AG04450 (cell line): ENCODE measurements at regions not wholly inside any gene's neighbourhood (a gene's known extent, or its start where the extent isn't known, plus 50 kb on each side); places are given as distances from the start of the nearest gene placed in this dataset.
A peak's percentile ranks its signal among the peaks of the same experiment; 100 is the strongest.
"Not testable (repeated sequence)": the region's sequence is repeated elsewhere in the genome, so short reads cannot be mapped to it uniquely, and the experiment has no call there.

Experiments used
- CTCF ChIA-PET: fragments of 300-600, 350-600 bp; formaldehyde crosslinking; extraction: SDS; loops from one replicate; lab custom pipeline; 2022; ENCODE audit warnings: antibody characterized with exemption, inconsistent platforms; lab: Charles Lee
- POLR2A ChIA-PET: fragments of 350-600 bp; formaldehyde crosslinking; extraction: SDS; loops from one replicate; lab custom pipeline; 2021; ENCODE audit warnings: antibody characterized with exemption, inconsistent platforms; lab: Yijun Ruan, JAX
- DNase-seq: peaks from one replicate; pipeline ENCODE4 v3.0.0-alpha.2; 2011; ENCODE audit warnings: low read depth, low spot score
- H3K27ac ChIP-seq: one replicate; pipeline ENCODE4 v1.5.1; 2012; ENCODE audit warnings: low read depth, low read length, control low read depth
- H3K27me3 ChIP-seq: one replicate; pipeline ENCODE4 v1.6.0; 2012; ENCODE audit warnings: low read length; ENCODE audit not compliant: control insufficient read depth, insufficient read depth
- H3K4me3 ChIP-seq: 2 replicates; pipeline ENCODE4 v1.5.1; 2011; ENCODE audit warnings: mild to moderate bottlenecking, low read depth, low read length, control low read depth
- H3K9me3 ChIP-seq: 2 replicates; pipeline ENCODE4 v1.5.1; 2012; ENCODE audit warnings: low read length; ENCODE audit not compliant: control insufficient read depth, insufficient read depth

DNA sequence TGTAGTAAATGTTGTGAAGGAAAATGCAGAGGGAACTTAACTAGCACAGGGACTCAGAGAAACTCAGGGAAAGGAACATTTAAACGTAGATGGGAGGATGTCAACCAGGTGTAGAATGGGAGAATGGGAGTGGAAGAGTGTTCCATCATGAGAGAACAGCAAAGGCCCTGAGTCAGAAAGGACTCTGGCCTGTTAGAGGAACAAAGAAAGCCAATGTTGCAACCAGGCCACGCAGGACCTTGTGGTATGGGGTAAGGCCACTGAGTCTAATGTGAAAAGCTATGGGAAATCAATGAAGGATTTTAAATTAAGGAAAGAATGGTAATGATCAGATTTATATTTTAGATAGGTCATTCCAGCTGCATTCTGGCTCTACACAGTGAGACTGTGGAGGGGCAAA is 76.6 kb upstream of the NBPF26 start:
- H3K27ac ChIP-seq, H3K27me3 ChIP-seq, POLR2A ChIA-PET, DNase-seq, H3K4me3 ChIP-seq, H3K9me3 ChIP-seq, CTCF ChIA-PET: not testable (repeated sequence)

DNA sequence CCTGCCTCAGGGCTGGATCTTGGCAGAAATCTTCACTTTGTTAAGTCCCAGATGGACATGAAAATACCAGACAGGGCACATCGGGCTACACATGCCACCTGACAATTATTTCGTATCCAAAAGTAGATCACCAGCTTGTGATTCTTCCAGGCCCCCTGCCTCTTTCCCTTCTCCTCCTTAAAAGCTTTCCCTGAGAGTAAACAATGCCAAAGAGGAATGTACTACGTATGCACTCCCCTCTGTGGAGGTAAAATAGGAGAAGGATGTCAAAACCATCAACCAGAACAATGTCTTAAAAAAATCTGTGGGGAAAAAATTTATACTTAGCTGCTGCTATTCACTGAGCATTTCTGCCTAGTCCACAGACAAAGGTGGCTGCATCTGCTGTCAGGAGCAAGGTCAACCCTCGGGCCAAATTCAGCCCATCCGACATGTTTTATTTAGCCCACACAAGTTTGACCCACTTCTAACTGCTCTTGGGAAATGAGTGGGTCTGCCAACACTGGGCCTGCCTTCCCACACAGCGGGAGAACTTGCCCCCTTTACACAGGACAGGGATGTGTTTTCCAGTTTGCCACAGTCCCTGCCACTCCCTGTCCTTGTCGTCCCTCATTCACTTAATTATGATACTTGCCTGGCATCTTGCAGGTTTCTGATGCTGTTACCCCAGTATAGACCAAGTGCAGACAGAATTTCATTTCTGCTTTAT is 74.7 kb upstream of the NBPF26 start:
- H3K4me3 ChIP-seq, CTCF ChIA-PET, DNase-seq, H3K27me3 ChIP-seq, POLR2A ChIA-PET, H3K27ac ChIP-seq, H3K9me3 ChIP-seq: not testable (repeated sequence)

DNA sequence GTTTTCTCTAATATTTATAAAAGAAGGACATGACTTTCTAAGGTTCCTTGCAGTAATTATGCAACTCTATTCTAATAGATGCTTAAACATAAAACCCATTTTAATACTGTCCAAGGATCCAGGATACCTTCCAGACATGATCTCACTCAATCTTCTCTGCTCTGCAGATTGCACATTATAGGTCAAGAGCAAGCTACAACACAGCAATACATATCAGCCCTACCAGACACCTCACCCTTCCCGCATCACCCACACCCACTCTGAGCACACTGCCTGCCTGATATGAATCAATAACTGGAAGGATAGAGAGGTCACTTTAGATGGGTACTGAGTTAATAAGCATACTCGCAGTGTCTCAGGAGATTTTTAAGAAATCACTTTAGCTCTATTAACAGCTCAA is 74.0 kb upstream of the NBPF26 start:
- POLR2A ChIA-PET, H3K4me3 ChIP-seq, H3K27ac ChIP-seq, H3K9me3 ChIP-seq, H3K27me3 ChIP-seq, DNase-seq, CTCF ChIA-PET: not testable (repeated sequence)

DNA sequence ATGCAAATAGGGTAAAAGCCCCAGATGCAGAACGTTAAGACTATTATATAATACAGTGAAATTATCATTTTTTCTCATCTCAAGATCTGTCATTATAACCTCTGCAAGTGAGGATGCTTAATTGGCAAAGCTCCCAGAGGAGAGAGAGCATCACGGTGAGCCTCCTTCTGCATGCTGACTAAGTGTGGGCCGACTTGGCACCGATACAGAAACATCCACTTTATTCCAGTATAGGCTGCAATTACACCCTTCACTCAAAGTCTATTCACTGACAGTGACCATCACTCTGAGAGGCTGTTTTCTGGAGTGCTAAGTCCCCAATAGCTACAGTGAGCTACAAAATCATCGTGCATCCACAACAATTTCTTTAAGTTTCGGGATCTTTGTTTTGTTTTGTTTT is 69.6 kb upstream of the NBPF26 start:
- POLR2A ChIA-PET, CTCF ChIA-PET, H3K4me3 ChIP-seq, DNase-seq, H3K9me3 ChIP-seq, H3K27ac ChIP-seq, H3K27me3 ChIP-seq: not testable (repeated sequence)

DNA sequence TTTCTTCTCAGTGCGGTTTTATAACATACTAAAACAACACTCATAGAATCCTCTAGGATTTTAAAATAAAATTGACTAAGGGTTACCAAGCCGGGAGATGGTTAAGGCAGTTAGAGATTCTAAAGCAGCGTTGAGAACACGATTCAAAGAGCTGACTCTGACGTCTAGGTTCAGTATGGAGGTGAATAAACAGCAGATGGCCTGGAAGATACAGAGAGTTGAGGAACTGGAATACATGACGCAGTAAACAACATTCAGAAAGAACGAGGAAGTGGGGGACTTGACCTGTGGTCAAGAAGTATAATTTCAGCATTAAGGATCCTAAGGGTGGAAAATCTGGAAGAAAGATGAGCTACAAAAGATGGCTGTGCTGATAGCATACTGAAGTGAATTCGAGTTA is 68.4 kb upstream of the NBPF26 start:
- DNase-seq, CTCF ChIA-PET, H3K4me3 ChIP-seq, H3K27ac ChIP-seq, POLR2A ChIA-PET, H3K9me3 ChIP-seq, H3K27me3 ChIP-seq: not testable (repeated sequence)

DNA sequence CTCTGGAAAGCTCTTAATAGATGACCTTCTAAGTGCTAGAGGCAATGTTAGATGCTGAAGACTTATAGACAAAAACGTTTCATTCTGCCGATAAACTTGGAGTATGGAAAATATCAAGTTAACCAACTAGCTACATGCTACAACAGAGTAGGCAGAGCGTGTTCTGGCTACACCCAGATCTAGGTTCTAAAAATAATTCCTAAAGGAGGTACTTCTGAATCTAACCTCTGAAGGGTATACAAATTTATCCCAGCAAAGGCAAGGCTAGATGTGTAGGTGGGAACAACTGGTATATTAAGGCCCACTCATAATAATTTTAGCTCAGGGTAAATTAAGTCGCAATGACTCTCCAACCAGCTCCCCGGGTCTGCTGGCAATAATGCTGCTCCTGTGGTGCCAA is 67.6 kb upstream of the NBPF26 start:
- H3K9me3 ChIP-seq, H3K4me3 ChIP-seq, DNase-seq, H3K27ac ChIP-seq, POLR2A ChIA-PET, CTCF ChIA-PET, H3K27me3 ChIP-seq: not testable (repeated sequence)

DNA sequence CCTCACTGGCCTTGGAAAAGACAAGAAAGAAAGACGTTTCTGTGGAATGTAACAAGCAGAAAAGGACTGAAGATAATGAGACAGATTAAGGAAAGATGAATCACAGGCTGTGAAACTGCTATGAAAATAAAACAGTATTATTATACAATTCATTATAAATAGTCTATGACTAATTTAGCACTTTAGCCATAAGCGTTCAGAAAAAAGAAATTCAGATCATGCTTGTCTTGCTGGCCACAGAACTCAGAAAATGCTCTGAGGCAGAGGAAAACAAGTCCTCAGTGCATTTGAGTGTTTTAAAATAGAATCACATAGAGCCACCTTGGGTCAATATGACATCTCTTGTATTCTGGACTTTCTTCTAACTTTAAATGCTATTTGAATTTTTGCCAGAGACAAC is 65.9 kb upstream of the NBPF26 start:
- H3K27me3 ChIP-seq, CTCF ChIA-PET, H3K27ac ChIP-seq, DNase-seq, H3K4me3 ChIP-seq, POLR2A ChIA-PET, H3K9me3 ChIP-seq: not testable (repeated sequence)

DNA sequence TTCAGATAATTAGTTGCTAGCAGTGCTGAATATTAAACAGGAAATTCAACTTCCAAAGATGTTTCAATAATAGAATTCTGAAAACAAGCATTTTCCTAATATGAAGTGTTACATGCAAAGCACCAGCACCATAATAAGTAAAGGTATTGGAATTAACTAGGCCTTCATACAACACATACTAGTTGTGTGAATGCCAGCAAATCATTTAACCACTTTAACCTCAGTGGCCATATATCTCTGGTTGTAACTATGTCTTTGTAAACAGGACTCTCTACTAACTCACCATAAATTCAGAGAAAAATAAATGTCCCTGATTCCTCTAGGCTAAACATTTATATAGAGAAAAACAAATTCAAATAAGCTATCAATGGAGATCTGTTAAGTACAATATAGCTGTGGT is 65.1 kb upstream of the NBPF26 start:
- CTCF ChIA-PET, POLR2A ChIA-PET, H3K27ac ChIP-seq, H3K9me3 ChIP-seq, H3K4me3 ChIP-seq, H3K27me3 ChIP-seq, DNase-seq: not testable (repeated sequence)

DNA sequence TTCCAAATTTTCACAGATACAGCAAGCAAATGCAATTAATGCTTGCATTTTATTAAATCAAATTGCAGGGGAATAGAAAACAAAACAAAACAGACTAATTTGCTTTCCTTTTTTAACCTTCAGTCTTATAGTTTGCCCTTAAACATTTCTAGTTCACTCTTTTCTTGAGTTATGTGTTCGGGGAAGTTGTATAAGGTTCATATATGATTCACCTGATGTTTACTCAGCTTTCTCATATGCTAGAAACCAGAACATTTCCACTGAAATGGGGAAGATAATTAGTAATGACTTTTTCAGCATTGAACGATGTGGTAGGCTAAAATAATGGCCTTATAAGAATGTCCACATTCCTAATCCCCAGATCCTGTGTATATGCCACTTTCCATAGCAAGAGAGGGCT is 64.6 kb upstream of the NBPF26 start:
- H3K4me3 ChIP-seq, H3K27ac ChIP-seq, DNase-seq, CTCF ChIA-PET, POLR2A ChIA-PET, H3K27me3 ChIP-seq, H3K9me3 ChIP-seq: not testable (repeated sequence)

DNA sequence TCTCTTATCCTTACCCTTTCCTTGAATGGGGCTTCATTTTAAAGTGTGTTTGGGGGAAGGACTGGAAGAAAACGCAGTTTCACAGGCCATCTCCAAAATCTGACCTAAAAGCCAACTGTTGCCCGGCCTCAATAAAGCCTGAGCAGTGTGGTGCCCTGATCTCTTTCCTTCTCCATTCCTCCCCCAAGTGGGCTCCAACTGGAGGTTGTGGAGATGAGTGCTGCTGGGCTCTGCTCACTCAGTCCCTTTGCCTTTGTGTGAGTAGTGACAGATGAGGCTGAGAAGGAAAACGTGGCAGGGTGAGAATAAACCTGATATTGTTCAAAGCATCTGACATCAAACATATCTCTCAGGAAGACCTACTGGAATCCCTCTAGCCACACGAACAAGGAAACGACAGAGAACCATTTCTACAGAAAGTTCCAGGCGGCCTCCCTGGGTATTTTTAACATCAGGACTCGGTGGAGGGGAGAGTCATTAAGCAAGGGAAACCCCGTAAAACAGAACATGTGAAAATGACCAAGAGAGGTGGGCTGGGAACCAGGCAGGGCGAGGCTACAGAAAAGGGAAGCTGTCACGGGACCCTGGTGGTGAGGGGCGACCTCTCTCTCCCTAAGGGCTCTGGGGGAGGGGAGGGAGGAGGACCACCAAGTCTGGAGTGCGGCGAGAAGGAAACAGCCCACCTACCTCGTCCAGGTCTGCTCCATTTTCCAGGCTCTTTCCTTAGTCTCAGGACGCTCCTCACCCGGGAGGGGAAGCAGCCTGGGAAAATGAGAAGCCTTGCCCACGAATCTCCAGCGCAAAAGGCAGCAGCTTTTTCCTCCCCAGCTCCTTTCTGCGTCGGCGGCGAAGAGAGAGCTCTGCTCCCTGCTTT is 59.1 kb upstream of the NBPF26 start:
- H3K27me3 ChIP-seq, DNase-seq, H3K9me3 ChIP-seq, H3K27ac ChIP-seq, POLR2A ChIA-PET, CTCF ChIA-PET: not testable (repeated sequence)
- peak overlapping the region; percentile 38 for H3K4me3 ChIP-seq

DNA sequence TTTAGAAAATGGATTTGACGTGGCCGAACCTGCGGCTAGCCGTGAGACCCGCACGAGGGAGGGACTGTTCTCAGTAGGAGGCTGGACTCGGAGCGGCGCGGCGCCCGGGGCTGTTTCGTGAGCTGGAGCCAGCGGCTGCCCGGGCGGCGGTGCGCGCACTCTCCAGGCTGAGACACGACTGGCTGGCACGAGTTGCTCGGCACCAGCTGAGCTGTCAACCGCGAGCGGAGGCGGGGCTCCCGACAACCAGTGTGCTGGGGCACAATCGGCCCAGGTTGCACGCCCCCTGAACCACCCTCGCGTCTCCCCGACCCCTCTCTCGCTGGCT is 58.5 kb upstream of the NBPF26 start:
- DNase-seq, H3K27me3 ChIP-seq, CTCF ChIA-PET, POLR2A ChIA-PET, H3K9me3 ChIP-seq, H3K27ac ChIP-seq: not testable (repeated sequence)
- peak overlapping the region; percentile 38 for H3K4me3 ChIP-seq

DNA sequence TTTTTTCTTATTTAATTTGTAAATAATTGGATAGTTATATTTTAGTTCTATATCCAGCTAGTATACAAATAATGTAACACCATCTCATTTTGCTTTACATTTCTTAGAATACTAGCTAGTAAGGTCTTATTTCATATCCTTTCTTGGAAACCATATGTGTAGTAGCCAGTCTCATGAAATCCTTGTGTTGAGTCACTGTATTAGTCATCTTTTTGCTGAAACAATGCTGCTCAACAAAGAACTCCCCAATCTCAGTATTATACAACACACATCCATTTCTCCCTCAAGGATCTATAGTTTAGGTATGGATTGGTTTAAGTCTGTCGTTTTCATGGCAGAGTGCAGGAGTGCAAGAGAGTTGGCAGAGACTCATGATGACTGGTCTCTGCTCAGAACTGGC is 55.6 kb upstream of the NBPF26 start:
- DNase-seq, H3K9me3 ChIP-seq, H3K4me3 ChIP-seq, H3K27ac ChIP-seq, POLR2A ChIA-PET, CTCF ChIA-PET, H3K27me3 ChIP-seq: not testable (repeated sequence)
